ENCODE measurements at regions not wholly inside any gene's neighbourhood (a gene's known extent, or its start where the extent isn't known, plus 50 kb on each side); places are given as distances from the start of the nearest gene placed in this dataset.

DNA sequence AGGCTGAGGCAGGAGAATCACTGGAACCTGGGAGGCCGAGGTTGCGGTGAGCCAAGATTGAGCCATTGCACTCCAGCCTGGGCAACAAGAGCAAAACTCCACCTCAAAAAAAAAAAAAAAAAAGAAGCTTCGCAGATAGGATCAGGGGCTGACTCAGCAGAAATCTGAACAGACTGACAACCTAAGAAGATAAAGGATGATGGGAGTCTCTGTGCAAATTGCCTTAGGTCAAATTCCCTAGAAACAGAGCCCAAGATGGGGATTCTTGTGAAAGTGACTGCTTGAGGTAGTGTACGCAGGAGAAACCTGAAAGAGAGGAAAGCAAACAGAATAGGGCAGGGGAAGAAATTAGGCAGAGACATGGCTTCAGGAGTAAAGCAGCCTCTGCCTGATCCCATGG lies 160.8 kb upstream of the LRIG1 start:
- CTCF ChIA-PET (ENCODE audit: low intra/inter-chr PET ratio), result no interaction called here
- no peak overlapping the region for H2AFZ ChIP-seq (ENCODE audit: low read depth, low read length)
- WGBS (ENCODE audit: insufficient coverage, low coverage, missing lambda C conversion rate), result 0% methylated on average over 3 of the region's 4 CpGs
- H3K4me3 ChIP-seq, result no peak overlapping the region
- H3K36me3 ChIP-seq (ENCODE audit: control insufficient read depth, insufficient read depth, low read length), result no peaks in the 10 kb centered on the region
- H3K9me1 ChIP-seq (ENCODE audit: control insufficient read depth, insufficient read depth, low read length), result no peaks in the 10 kb centered on the region
- no peaks in the 10 kb centered on the region for H3K27me3 ChIP-seq (ENCODE audit: control insufficient read depth in 2 of 2, insufficient read depth in 2 of 2, low read length in 2 of 2)
- no peak overlapping the region for H3K4me2 ChIP-seq (ENCODE audit: insufficient read depth, low read length)
- H3K9ac ChIP-seq (ENCODE audit: insufficient read depth in 1 of 2, low read depth in 2 of 2, low read length in 2 of 2), result no peak overlapping the region
- FAIRE-seq, result no peak
- no peak for DNase-seq (ENCODE audit: extremely low read depth in 1 of 4, low spot score in 3 of 4)
- in situ Hi-C loops (cut with MboI), result no loop called here
- H3K4me1 ChIP-seq (replicated peaks in 1 of 2; ENCODE audit: control insufficient read depth in 2 of 2, insufficient read depth in 2 of 2, low read length in 2 of 2), result no peaks in the 10 kb centered on the region
- no TSS peak for BruUV-seq (replicated peaks)
- POLR2A ChIA-PET, result no interaction called here
- no peak overlapping the region for H3K27ac ChIP-seq (ENCODE audit: extremely low read depth, low read depth, low read length)
- H3K79me2 ChIP-seq (ENCODE audit: control insufficient read depth, insufficient read depth, low read length), result no peaks in the 10 kb centered on the region
- intact Hi-C loops (cut with micrococcal nuclease), result no loop called here
- ATAC-seq, result no peak
- H3K9me3 ChIP-seq (replicated peaks; ENCODE audit: control insufficient read depth, insufficient read depth, low read depth, low read length), result no peaks in the 10 kb centered on the region
- H4K20me1 ChIP-seq (replicated peaks; ENCODE audit: control insufficient read depth, insufficient read depth, low read length), result no peaks in the 10 kb centered on the region
- no peak for TF ChIP-seq CREM (IDR thresholded peaks at IDR 0.05; ENCODE audit: low read depth)
- no peak for TF ChIP-seq HDAC8 (tag; IDR thresholded peaks at IDR 0.05)
- no peak for TF ChIP-seq SP1 (CRISPR knock-in tag; IDR thresholded peaks at IDR 0.05)
- peak; percentile 96 for TF ChIP-seq MAFG (tag; conservative IDR thresholded peaks at IDR 0.05)
- no peak for TF ChIP-seq ZNF12 (CRISPR knock-in tag; IDR thresholded peaks at IDR 0.05)
- TF ChIP-seq THRAP3 (IDR thresholded peaks at IDR 0.05; ENCODE audit: borderline replicate concordance), result no peak
- TF ChIP-seq ZNF780A (CRISPR knock-in tag; IDR thresholded peaks at IDR 0.05), result no peak
- TF ChIP-seq U2AF2 (optimal IDR thresholded peaks at IDR 0.05; ENCODE audit: low read depth, low read length), result no peak
- TF ChIP-seq ZNF384 (IDR thresholded peaks at IDR 0.05; ENCODE audit: low read depth, low read length), result 0 out of 2 replicates have a peak, but pooled peaks have one; percentile 50
- no peak for TF ChIP-seq NR4A1 (CRISPR knock-in tag; IDR thresholded peaks at IDR 0.05)
- no peak for TF ChIP-seq NR4A1 (tag; IDR thresholded peaks at IDR 0.05)
- TF ChIP-seq, protein P1, sequence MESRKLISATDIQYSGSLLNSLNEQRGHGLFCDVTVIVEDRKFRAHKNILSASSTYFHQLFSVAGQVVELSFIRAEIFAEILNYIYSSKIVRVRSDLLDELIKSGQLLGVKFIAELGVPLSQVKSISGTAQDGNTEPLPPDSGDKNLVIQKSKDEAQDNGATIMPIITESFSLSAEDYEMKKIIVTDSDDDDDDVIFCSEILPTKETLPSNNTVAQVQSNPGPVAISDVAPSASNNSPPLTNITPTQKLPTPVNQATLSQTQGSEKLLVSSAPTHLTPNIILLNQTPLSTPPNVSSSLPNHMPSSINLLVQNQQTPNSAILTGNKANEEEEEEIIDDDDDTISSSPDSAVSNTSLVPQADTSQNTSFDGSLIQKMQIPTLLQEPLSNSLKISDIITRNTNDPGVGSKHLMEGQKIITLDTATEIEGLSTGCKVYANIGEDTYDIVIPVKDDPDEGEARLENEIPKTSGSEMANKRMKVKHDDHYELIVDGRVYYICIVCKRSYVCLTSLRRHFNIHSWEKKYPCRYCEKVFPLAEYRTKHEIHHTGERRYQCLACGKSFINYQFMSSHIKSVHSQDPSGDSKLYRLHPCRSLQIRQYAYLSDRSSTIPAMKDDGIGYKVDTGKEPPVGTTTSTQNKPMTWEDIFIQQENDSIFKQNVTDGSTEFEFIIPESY (CRISPR knock-in tag; IDR thresholded peaks at IDR 0.05), result no peak
- TF ChIP-seq, protein P2, sequence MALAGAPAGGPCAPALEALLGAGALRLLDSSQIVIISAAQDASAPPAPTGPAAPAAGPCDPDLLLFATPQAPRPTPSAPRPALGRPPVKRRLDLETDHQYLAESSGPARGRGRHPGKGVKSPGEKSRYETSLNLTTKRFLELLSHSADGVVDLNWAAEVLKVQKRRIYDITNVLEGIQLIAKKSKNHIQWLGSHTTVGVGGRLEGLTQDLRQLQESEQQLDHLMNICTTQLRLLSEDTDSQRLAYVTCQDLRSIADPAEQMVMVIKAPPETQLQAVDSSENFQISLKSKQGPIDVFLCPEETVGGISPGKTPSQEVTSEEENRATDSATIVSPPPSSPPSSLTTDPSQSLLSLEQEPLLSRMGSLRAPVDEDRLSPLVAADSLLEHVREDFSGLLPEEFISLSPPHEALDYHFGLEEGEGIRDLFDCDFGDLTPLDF (CRISPR knock-in tag; IDR thresholded peaks at IDR 0.05), result no peak
- TF ChIP-seq CBX1 (IDR thresholded peaks at IDR 0.05; ENCODE audit: low read depth), result no peak
- TF ChIP-seq MAFF (IDR thresholded peaks at IDR 0.05; ENCODE audit: low read length), result peak; percentile 78
- TF ChIP-seq MTF1 (CRISPR knock-in tag; IDR thresholded peaks at IDR 0.05; ENCODE audit: borderline replicate concordance), result no peak
- TF ChIP-seq ATF1 (CRISPR knock-in tag; IDR thresholded peaks at IDR 0.05), result no peak
- no peak for TF ChIP-seq ATF1 (tag; IDR thresholded peaks at IDR 0.05)
- no peak for TF ChIP-seq ELF1 (tag; IDR thresholded peaks at IDR 0.05)
- TF ChIP-seq KAT2B (IDR thresholded peaks at IDR 0.05; ENCODE audit: low read depth, low read length), result no peak
- no peak for TF ChIP-seq MCM2 (IDR thresholded peaks at IDR 0.05; ENCODE audit: low read depth)
- TF ChIP-seq RBM22 (IDR thresholded peaks at IDR 0.05; ENCODE audit: low read depth, low read length, poor library complexity, severe bottlenecking), result no peak
- TF ChIP-seq ILF3 (IDR thresholded peaks at IDR 0.05; ENCODE audit: borderline replicate concordance), result no peak
- no peak for TF ChIP-seq PTBP1 (IDR thresholded peaks at IDR 0.05; ENCODE audit: low read depth, low read length)
- TF ChIP-seq NFE2 (IDR thresholded peaks at IDR 0.05; ENCODE audit: low read depth), result peak; percentile 72
